Left cardiac atrium (tissue), 4 donors: ENCODE measurements at regions not wholly inside any gene's neighbourhood (a gene's known extent, or its start where the extent isn't known, plus 50 kb on each side); places are given as distances from the start of the nearest gene placed in this dataset.
"Not testable (repeated sequence)": the region's sequence is repeated elsewhere in the genome, so short reads cannot be mapped to it uniquely, and the experiment has no call there.

Experiments
- ATAC-seq, 2 donors: fragments of 200-7000 bp; cut with Tn5 transposase; one replicate each; pipeline ENCODE4 v1.9.1; 2020; ENCODE audit warnings: mild to moderate bottlenecking in 2 of 2, moderate library complexity in 2 of 2
- DNase-seq: peaks from one replicate; pipeline ENCODE4 v3.0.0-alpha.2; 2020
- intact Hi-C, 2 donors: fragments of 100-400 bp; cut with DNase I; formaldehyde crosslinking; loops; one replicate each; pipeline versions ENCODE4 v1.14.1 to v1.15.1; 2022 to 2023
- donor health status: DM: no; HTN: yes; CAD: no.
- donor health status: DM: no; HTN: yes; CAD: no; lungs with severe emphysema.
- donor health status: DM: yes; HTN: yes; CAD: no.
- donor health status: Dilated cardiomyopathy.

- DNase-seq = no peak
- ATAC-seq = no peak
- intact Hi-C loops = no loop called here
Observed at GRCh38 chr20:4484379-4484997, 201.8 kb upstream of the PRNP start.

GRCh38 chr20:4483961-4484360 lies 202.3 kb upstream of the PRNP start:
- intact Hi-C loops = no loop called here
- DNase-seq (no peak), ATAC-seq (no peak)

GRCh38 chr20:4483486-4483885 lies 202.8 kb upstream of the PRNP start:
- intact Hi-C loops = no loop called here
- DNase-seq (no peak), ATAC-seq (no peak)

DNA sequence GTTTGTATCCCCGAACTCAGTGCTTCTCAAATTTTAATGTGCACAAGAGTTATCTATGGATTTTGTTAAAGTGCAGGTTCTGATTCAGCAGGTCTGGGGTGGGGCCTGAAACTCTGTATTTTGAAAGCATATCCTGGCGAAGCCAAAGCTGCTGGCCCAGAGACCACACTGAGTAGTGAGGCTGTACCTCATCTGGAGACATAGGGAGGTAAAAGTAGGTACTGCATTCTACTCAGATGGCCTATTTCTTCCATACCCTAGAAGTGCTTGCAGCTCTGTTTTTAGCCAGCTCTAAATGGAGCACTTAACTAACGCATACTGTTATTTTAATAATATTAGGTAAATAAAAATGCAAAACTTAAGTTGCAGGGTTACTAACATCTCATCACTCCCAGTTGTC lies 206.2 kb upstream of the PRNP start:
- ATAC-seq = no peak
- intact Hi-C loops = no loop called here
- no peak for DNase-seq

DNA sequence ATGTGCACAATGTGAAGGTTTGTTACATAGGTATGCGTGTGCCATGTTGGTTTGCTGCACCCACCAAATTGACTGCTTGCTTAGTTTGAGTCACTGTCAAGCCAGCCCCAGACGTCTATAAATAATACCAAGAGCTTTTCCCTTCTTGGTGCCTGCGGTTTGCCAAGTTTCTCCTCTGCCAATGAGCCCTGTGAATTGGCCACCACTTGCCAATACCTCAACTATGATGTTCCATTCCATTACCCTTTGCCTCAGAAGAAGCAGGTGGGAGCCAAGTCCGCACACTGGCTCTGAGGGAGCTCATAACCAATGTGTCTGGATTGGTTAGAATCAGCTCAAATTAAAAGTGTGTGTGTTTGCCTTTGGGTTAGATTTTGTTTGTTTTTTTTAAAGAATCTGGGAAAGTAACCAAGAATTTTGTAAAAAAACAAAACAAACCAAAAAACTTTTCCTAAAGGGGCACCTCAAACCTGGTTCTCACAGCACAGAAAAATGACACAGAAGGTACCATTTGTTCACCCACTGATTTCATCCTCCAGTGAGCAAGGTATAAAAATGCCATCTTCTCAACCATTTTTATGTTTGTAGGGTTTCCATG lies 209.3 kb upstream of the PRNP start:
- intact Hi-C loops = no loop called here
- ATAC-seq = no peak

GRCh38 chr20:4472906-4473305 lies 213.3 kb upstream of the PRNP start:
- DNase-seq = no peak
- intact Hi-C loops = no loop called here
- ATAC-seq = no peak

More for the DNA sequence above, 209.3 kb upstream of the PRNP start:
- DNase-seq = no peak

DNA sequence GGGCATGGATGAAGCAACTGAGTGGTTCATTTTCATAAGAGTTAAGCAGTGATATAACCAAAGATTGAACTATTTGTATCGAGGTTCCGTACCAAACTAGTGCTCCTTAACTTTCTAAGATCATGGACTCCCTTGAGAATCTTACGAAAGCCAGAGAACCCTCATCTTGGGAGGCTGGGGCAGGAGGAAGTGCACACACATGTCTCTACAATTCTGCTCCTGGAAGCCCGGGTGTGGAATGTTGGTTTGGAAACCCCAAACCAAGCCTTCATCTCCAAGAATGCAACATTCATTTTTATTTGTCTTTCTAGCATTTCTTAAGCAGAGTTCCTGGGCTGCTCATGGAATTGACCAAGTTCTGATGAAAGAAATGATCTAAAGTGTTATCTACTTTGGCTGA lies 215.0 kb upstream of the PRNP start:
- ATAC-seq (no peak), DNase-seq (no peak)
- intact Hi-C loops = no loop called here

DNA sequence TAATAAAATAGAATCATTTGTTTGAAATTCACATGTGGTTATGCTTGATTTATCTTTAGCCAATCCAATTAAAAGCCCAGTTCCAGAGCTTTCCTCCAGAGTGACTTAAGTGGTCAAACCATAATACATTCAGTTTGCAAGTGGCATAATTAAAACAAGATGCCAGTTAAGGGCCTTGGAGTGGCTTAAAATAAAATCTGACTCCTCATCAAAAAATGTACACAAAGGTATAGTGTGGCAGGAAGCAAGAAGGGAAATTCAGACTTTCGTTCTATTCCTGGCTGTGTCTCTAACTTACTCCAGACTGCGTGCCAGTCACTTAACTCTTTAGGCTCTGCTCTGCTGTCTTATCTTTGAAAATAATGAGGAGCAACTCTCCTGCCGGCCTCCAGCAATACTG lies 215.9 kb upstream of the PRNP start:
- no peak for DNase-seq
- intact Hi-C loops = no loop called here
- no peak for ATAC-seq

GRCh38 chr20:4469910-4470309 lies 216.3 kb upstream of the PRNP start:
- DNase-seq (no peak), ATAC-seq (no peak)
- intact Hi-C loops = no loop called here

DNA sequence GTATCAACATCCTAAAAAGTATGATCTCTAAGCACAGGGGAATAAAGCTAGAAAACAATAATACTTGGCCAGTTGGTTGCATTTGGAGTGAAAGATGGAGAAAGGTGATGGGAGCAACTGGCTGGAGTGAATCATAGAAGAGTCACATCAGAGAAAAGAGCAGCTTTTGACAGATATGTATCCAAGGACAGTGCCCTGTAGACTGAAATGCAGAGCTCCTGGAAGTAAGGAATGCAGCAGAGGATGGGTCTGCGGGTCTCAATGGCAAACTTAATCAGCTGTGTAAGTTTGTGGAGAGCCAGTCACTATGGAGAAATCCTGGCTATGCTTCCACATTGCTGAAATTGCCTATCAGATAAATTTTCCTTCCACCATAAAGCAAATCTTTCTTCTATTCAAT lies 218.1 kb upstream of the PRNP start:
- ATAC-seq (no peak), DNase-seq (no peak)
- intact Hi-C loops = no loop called here

GRCh38 chr20:4465855-4466545 lies 216.9 kb upstream of the ADRA1D start:
- intact Hi-C loops = no loop called here
- ATAC-seq (no peak), DNase-seq (no peak)

- intact Hi-C loops = no loop called here
- no peak for DNase-seq
- ATAC-seq = no peak
Observed at GRCh38 chr20:4465212-4465611, 216.1 kb upstream of the ADRA1D start.

GRCh38 chr20:4462801-4463200 lies 213.7 kb upstream of the ADRA1D start:
- ATAC-seq, DNase-seq, intact Hi-C loops: not testable (repeated sequence)

DNA sequence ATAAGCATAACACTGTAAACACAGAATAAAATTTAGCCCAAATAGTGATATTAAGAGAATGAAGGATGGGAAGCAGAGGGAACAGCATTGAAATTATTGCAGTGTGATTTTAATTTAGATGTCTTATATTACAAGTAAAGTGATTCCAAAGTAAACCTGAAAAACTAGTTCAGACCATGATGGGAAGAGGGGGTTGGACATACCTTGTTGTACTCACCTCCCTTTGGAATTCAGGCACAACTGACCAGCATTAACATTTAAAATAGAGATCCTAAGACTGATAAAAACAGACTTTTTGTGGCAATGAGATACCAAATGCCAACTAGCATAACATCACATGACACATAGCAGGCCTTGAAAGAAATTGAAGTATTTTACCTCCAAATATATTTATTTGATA lies 210.0 kb upstream of the ADRA1D start:
- DNase-seq (no peak), ATAC-seq (no peak)
- intact Hi-C loops = no loop called here

DNA sequence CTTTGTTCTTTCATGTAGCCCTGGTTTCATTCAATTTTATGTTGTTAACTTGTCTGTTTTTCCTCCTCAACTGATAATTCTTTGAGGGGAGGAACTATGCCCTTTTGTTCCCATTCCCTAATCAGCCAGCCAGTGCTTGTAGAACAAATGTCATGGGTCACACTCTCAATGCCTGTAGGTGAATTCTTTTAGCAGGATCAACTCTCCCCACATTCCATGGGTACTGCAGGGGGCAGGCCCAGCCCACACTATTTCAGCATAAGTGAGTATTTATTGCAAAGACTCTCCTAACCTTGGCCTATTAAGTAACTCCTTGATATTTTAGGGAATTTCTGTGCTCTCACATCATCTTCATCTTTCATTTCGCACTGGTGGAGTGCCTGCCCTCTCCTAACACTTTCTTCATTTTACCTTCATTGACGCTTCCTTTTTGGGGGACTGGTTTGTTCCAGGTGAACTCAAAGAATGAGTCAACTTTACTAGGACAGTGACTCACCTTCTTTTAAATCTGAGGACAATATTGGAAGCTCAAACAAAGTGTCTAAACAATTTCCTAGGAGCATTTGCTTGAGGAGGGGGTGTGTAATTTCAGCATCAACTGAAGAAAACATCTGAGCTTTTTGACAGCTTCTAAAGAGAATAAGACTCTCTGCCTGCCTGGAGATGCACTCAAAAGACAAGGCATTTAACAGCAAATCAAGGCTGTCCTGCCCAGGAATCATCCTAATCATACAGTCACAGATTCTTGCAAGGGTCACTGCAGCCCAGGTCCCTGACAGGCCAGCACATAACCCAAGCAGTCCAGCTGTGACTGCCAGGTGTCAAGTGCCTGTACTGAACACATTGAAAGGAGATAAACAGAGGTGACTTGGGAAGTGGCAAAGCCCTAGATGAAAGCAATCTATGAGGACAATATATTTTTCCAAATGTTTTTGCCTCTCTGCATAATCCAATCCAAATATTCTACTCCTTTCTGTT lies 208.8 kb upstream of the ADRA1D start:
- ATAC-seq (peak in 1 of 2 donors; percentile 44), DNase-seq (no peak)
- intact Hi-C loops = no loop called here

GRCh38 chr20:4455996-4456395 lies 206.9 kb upstream of the ADRA1D start:
- ATAC-seq (no peak), DNase-seq (no peak)
- intact Hi-C loops = no loop called here

DNA sequence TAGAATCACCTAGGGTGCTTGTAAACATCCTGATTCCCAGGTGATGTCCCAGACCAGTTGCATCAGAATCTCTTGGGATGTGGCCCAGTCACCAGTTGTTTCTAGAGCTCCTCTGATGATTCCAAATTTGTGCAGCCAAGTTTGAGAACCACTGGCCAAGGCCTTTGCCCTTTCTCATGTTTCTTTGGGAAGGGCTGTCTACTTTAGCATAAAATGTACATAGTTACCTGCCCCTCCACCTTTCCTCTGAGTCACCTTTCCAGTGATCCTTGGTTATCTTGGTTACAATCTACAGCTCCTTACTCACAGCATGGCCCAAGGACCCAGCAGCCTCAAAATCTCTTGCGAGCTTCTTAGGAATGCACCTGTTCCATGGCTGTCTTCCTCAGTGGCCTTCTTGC lies 206.2 kb upstream of the ADRA1D start:
- intact Hi-C loops = no loop called here
- no peak for DNase-seq
- ATAC-seq = no peak

DNA sequence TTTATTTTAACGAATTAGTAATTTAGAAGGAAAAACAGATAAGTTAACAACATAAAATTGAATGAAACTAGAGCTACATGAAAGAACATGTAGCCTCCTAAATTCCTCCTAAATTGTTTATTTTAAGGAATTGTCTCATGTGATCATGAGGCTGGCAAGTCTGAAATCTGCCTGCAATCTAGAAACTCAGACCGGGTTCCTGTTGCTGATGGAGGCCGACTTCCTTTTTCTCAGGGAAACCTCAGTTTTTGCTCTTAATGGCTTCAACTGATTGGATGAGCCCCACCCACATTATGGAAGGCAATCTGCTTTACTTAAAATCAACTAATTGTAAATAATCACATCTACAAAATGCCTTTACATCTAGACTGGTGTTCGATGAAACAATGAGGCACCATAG lies 205.0 kb upstream of the ADRA1D start:
- ATAC-seq (no peak), DNase-seq (no peak)
- intact Hi-C loops = no loop called here

DNA sequence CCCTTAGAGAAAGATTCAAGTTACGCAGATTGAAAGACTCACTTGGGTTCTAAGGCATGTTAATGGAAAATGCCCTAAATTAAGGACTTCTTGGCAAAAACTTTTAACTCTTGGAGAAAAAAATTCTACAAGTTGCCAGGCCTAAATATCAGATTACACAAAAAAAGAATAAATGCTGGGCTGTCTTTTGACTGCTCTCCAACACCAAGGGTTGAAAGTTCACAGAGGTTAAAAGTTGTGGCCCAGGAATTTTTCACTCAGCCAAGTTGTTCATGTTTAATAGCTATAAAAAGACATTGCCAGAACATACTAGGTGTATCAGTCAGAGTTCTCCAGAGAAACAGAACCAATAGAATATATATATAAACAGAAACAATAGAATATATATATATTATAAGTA lies 204.3 kb upstream of the ADRA1D start:
- DNase-seq (no peak), ATAC-seq (no peak)
- intact Hi-C loops = no loop called here
